HCT116 (cell line): ENCODE measurements at regions not wholly inside any gene's neighbourhood (a gene's known extent, or its start where the extent isn't known, plus 50 kb on each side); places are given as distances from the start of the nearest gene placed in this dataset.

Experiments used
- EZH2 ChIP-seq: fragments of 200-600 bp; sonication (generic); IDR thresholded peaks from 2 replicates; pipeline ENCODE4 v1.6.1; 2017; ENCODE audit warnings: antibody characterized with exemption, mixed run types
- POLR2A ChIP-seq: IDR thresholded peaks from 2 replicates; pipeline ENCODE4 v1.7.0; 2011; ENCODE audit warnings: borderline replicate concordance; ENCODE audit not compliant: insufficient read depth, insufficient read length; ENCODE audit errors: extremely low read depth
- POLR2AphosphoS5 ChIP-seq: IDR thresholded peaks from 2 replicates; pipeline ENCODE4 v1.6.1; 2011; ENCODE audit warnings: mild to moderate bottlenecking, low read depth, low read length, moderate library complexity
- SIN3A ChIP-seq: IDR thresholded peaks from 2 replicates; pipeline ENCODE4 v1.6.1; 2012; ENCODE audit warnings: low read depth
- SP1 ChIP-seq: IDR thresholded peaks from 2 replicates; pipeline ENCODE4 v1.6.1; 2012; ENCODE audit warnings: low read depth
- TCF7L2 ChIP-seq: IDR thresholded peaks from 2 replicates; pipeline ENCODE4 v1.7.0; 2011; ENCODE audit warnings: borderline replicate concordance, inconsistent platforms; ENCODE audit not compliant: insufficient read depth, insufficient read length; ENCODE audit errors: extremely low read depth
- ZNF274 ChIP-seq: fragments of 200-500 bp; sonication (Bioruptor generic); IDR thresholded peaks from 2 replicates; pipeline ENCODE4 v1.6.1; 2014; ENCODE audit warnings: mild to moderate bottlenecking, low read depth, low read length, inconsistent platforms
- TF ChIP-seq, protein P1 (sequence below): IDR thresholded peaks from 2 replicates; pipeline ENCODE4 v1.6.1; 2012; ENCODE audit warnings: low read depth
- TF ChIP-seq, protein P2 (sequence below), 3 experiments: fragments of 200-600 bp in 1 of 3; sonication (generic) in 1 of 3; IDR thresholded peaks in 2 of 3; conservative IDR thresholded peaks in 1 of 3; 2 replicates each; pipeline ENCODE4 v1.5.1; 2012 to 2017; ENCODE audit warnings: low read depth in 2 of 3, low read length in 2 of 3, antibody characterized with exemption in 1 of 3, borderline replicate concordance in 1 of 3, control low read depth in 1 of 3, mild to moderate bottlenecking in 1 of 3, mixed read lengths in 1 of 3, mixed run types in 1 of 3, moderate library complexity in 1 of 3; ENCODE audit not compliant: insufficient read depth in 1 of 3

DNA sequence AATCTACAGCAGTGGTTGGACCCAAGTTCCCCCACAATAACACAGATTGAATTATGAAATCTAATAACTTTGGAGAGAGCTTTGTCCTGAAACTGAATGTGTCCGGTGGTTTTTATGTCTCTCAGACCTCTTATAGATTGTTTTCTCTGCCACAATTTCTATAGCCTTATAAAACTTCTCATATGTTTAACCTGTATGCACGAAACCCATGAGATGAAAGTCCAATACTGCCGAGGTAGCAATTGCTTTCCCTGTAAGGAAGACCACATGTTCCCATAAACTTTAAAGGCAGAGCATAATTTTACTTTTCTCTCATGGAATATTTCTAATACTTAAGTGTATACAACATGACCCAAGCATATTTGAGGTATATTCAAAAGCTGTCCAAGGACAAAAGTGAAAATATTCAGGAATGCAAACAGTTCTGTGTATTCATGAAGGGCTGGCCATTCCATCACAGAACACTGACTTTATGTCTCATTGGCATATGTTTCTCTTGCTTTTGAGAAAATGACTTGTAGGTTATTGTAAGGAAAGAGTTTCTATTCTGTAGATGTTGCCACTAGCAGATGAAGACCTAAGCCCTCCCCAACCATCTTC lies 94.4 kb upstream of the TLE4 start:
- no peak for TF ChIP-seq POLR2A
- TF ChIP-seq, protein P1, sequence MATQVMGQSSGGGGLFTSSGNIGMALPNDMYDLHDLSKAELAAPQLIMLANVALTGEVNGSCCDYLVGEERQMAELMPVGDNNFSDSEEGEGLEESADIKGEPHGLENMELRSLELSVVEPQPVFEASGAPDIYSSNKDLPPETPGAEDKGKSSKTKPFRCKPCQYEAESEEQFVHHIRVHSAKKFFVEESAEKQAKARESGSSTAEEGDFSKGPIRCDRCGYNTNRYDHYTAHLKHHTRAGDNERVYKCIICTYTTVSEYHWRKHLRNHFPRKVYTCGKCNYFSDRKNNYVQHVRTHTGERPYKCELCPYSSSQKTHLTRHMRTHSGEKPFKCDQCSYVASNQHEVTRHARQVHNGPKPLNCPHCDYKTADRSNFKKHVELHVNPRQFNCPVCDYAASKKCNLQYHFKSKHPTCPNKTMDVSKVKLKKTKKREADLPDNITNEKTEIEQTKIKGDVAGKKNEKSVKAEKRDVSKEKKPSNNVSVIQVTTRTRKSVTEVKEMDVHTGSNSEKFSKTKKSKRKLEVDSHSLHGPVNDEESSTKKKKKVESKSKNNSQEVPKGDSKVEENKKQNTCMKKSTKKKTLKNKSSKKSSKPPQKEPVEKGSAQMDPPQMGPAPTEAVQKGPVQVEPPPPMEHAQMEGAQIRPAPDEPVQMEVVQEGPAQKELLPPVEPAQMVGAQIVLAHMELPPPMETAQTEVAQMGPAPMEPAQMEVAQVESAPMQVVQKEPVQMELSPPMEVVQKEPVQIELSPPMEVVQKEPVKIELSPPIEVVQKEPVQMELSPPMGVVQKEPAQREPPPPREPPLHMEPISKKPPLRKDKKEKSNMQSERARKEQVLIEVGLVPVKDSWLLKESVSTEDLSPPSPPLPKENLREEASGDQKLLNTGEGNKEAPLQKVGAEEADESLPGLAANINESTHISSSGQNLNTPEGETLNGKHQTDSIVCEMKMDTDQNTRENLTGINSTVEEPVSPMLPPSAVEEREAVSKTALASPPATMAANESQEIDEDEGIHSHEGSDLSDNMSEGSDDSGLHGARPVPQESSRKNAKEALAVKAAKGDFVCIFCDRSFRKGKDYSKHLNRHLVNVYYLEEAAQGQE: no peak
- no peak for TF ChIP-seq SIN3A
- no peak for TF ChIP-seq SP1
- no peak for TF ChIP-seq ZNF274
- TF ChIP-seq POLR2AphosphoS5: no peak
- TF ChIP-seq, protein P2, sequence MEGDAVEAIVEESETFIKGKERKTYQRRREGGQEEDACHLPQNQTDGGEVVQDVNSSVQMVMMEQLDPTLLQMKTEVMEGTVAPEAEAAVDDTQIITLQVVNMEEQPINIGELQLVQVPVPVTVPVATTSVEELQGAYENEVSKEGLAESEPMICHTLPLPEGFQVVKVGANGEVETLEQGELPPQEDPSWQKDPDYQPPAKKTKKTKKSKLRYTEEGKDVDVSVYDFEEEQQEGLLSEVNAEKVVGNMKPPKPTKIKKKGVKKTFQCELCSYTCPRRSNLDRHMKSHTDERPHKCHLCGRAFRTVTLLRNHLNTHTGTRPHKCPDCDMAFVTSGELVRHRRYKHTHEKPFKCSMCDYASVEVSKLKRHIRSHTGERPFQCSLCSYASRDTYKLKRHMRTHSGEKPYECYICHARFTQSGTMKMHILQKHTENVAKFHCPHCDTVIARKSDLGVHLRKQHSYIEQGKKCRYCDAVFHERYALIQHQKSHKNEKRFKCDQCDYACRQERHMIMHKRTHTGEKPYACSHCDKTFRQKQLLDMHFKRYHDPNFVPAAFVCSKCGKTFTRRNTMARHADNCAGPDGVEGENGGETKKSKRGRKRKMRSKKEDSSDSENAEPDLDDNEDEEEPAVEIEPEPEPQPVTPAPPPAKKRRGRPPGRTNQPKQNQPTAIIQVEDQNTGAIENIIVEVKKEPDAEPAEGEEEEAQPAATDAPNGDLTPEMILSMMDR (IDR thresholded peaks at IDR 0.05 in 2 of 3, conservative IDR thresholded peaks at IDR 0.05 in 1 of 3; ENCODE audit: borderline replicate concordance in 1 of 3, insufficient read depth in 1 of 3, low read depth in 2 of 3, low read length in 2 of 3): no peak
- TF ChIP-seq TCF7L2: no peak
- TF ChIP-seq EZH2: no peak
